ENCODE measurements at regions not wholly inside any gene's neighbourhood (a gene's known extent, or its start where the extent isn't known, plus 50 kb on each side); places are given as distances from the start of the nearest gene placed in this dataset.

DNA sequence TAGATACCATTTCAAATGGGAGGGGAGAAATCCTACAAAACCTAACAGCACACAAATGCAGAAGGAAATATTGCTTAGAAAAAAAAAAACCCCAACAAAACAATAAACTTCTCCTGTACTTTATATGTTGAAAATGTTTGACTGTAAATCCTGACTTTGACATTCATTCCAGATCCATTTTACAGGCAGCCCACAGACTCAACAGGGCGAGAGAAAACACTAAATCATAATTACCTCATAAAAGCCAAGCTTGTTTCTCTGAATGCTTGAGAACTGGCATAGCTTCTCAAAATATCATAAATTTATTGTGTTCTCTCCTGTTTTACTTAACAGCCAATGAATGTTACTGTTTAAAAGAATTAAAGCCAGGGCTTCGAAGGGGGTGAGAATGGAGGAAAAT is 273.2 kb downstream of the CD83 start:
- DNase-seq (ENCODE audit: low spot score in 2 of 2, unreplicated experiment in 2 of 2) = no peak
- Mint-ChIP-seq H3K9me3 (no peaks in the 10 kb centered on the region), H3K4me1 (peaks cover 18% of the 10 kb centered on the region), H3K4me3 (no peak overlapping the region), H3K27ac (no peak overlapping the region), H3K27me3 (ENCODE audit: low read depth) (peaks cover 28% of the 10 kb centered on the region), H3K36me3 (no peaks in the 10 kb centered on the region)
- TF ChIP-seq, protein P1, sequence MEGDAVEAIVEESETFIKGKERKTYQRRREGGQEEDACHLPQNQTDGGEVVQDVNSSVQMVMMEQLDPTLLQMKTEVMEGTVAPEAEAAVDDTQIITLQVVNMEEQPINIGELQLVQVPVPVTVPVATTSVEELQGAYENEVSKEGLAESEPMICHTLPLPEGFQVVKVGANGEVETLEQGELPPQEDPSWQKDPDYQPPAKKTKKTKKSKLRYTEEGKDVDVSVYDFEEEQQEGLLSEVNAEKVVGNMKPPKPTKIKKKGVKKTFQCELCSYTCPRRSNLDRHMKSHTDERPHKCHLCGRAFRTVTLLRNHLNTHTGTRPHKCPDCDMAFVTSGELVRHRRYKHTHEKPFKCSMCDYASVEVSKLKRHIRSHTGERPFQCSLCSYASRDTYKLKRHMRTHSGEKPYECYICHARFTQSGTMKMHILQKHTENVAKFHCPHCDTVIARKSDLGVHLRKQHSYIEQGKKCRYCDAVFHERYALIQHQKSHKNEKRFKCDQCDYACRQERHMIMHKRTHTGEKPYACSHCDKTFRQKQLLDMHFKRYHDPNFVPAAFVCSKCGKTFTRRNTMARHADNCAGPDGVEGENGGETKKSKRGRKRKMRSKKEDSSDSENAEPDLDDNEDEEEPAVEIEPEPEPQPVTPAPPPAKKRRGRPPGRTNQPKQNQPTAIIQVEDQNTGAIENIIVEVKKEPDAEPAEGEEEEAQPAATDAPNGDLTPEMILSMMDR (IDR thresholded peaks at IDR 0.05; ENCODE audit: unreplicated experiment) = no peak

DNA sequence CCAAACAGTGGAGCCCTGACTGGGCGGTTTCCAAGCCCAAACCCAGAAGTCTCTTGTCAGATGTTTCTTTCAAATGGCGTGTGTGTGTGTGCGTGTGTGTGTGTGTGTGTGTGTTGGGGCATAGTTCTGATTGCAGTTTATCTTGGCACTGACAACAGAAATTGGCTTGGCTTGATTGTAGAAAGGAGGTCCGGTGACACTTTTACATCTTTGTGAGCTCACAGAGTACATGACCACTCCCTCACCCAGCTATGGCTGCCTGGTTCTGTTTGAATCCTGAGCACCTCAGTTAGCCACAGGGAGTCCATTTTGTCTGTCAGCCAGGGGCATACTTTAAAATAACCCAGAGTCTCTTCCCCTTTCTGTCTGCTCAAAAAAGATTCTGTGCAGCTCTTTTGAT is 276.3 kb downstream of the CD83 start:
- Mint-ChIP-seq H3K36me3 (no peaks in the 10 kb centered on the region), H3K4me3 (no peak overlapping the region), H3K27me3 (ENCODE audit: low read depth) (peaks cover 36% of the 10 kb centered on the region)

DNA sequence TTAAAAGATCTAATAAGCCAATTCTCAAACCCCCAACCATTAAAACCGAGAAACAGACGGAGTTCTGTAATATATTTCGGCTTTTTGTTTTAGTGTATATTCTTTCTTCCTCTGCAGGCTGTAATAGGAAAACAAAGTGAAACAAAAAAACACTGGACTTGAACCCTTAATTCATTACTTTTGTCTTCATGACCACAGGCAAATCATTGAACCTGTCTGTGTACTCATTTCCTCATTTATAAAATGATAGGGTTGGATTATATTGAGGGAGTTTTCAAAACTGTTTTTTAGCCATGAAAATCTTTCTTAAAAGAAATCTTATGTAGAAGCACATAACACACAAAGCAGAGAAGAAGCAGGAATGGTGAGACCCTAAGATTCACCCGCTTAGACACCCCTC is 278.8 kb downstream of the CD83 start:
- Mint-ChIP-seq H3K27me3 (ENCODE audit: low read depth) (peaks cover 40% of the 10 kb centered on the region), H3K4me3 (no peak overlapping the region), H3K27ac (no peak overlapping the region), H3K9me3 (no peaks in the 10 kb centered on the region), H3K4me1 (no peaks in the 10 kb centered on the region), H3K36me3 (no peaks in the 10 kb centered on the region)
- TF ChIP-seq, protein P1 (IDR thresholded peaks at IDR 0.05; ENCODE audit: unreplicated experiment) = no peak
- no peak for DNase-seq (ENCODE audit: low spot score in 2 of 2, unreplicated experiment in 2 of 2)

More for the DNA sequence above, 276.3 kb downstream of the CD83 start:
- H3K4me1 Mint-ChIP-seq = peaks cover 18% of the 10 kb centered on the region
- no peak overlapping the region for H3K27ac Mint-ChIP-seq
- no peaks in the 10 kb centered on the region for H3K9me3 Mint-ChIP-seq
- no peak for DNase-seq (ENCODE audit: low spot score in 2 of 2, unreplicated experiment in 2 of 2)
- TF ChIP-seq, protein P1 (IDR thresholded peaks at IDR 0.05; ENCODE audit: unreplicated experiment) = no peak

DNA sequence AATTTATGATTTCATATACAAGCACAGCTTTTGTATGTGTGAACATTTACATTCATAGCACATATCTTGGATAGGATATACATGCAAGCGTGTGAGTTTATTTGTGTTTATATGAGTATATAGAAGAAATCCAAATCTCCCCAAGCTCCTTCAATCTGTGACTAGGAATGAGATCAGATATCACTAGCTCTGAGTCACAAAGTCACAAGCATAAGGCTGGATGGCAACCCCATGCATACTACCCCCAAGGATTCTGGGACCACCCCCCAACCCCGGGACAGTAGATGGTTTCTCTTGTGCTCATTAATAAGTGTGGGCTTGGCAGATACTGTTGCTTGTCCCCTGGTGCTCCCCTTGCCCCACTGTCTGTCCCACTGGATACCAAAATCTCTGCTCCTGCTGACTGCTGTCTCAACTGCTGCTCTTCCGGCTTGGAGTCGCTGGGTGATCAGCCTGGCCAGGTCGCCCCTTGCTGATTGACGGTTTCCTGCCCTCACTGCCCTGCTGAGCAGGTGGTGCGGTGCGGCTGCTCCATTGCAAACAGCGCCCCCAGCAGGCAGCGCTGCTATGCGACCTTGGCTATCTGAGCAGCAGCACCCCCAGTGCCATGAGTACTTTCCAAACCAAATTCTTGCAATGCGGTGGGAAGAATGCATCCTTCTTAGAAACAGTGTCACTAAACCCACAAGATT is 279.4 kb downstream of the CD83 start:
- H3K4me1 Mint-ChIP-seq = no peaks in the 10 kb centered on the region
- DNase-seq (ENCODE audit: low spot score in 2 of 2, unreplicated experiment in 2 of 2) = no peak
- no peaks in the 10 kb centered on the region for H3K36me3 Mint-ChIP-seq
- H3K27ac Mint-ChIP-seq = no peak overlapping the region
- H3K9me3 Mint-ChIP-seq = no peaks in the 10 kb centered on the region
- no peak overlapping the region for H3K4me3 Mint-ChIP-seq
- peaks cover 40% of the 10 kb centered on the region for H3K27me3 Mint-ChIP-seq (ENCODE audit: low read depth)
- TF ChIP-seq, protein P1 (IDR thresholded peaks at IDR 0.05; ENCODE audit: unreplicated experiment) = no peak

DNA sequence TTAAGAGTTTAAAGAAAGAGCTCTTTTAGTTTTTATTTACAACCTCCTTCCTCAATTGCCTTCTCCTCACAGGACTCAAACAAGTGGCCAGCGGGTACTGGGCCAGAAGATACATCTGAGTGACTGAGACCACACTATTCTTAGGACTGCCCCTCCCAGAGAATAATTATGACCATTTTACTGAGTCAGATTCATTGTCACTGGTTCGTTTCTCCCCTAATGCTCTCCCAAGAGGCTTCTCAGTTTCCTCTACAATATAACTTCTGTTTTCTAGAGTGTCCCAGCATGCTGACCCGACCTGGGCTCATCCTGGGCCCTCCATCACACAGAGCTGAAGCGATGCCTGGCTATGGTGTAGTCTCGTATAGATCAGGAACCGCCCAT is 279.9 kb downstream of the CD83 start:
- DNase-seq (ENCODE audit: low spot score in 2 of 2, unreplicated experiment in 2 of 2) = no peak
- no peaks in the 10 kb centered on the region for H3K9me3 Mint-ChIP-seq
- H3K36me3 Mint-ChIP-seq = no peaks in the 10 kb centered on the region
- peaks cover 40% of the 10 kb centered on the region for H3K27me3 Mint-ChIP-seq (ENCODE audit: low read depth)
- H3K27ac Mint-ChIP-seq = no peak overlapping the region
- TF ChIP-seq, protein P1 (IDR thresholded peaks at IDR 0.05; ENCODE audit: unreplicated experiment) = no peak
- no peak overlapping the region for H3K4me3 Mint-ChIP-seq
- H3K4me1 Mint-ChIP-seq = no peaks in the 10 kb centered on the region

DNA sequence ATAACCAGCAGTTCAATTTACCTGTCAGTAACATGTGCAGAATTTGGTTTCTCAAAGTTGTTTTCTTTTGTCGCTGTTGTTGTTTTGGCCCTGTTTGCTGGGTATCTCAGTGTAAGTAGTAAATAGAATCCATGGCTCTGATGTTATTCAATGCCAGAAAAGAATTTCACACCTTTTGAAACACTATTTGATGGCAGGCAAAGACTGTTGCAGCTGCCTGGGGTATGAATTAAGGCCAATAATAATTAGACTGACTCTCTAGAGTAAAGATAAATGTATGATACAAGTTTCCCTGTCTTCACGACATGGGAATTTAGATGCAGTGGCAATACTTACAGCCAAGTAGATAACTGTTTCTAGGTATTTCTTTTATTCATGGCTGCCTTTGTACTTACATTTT is 281.4 kb downstream of the CD83 start:
- TF ChIP-seq, protein P1 (IDR thresholded peaks at IDR 0.05; ENCODE audit: unreplicated experiment) = no peak
- H3K4me3 Mint-ChIP-seq = no peak overlapping the region
- peaks cover 30% of the 10 kb centered on the region for H3K27me3 Mint-ChIP-seq (ENCODE audit: low read depth)
- H3K4me1 Mint-ChIP-seq = no peaks in the 10 kb centered on the region
- no peaks in the 10 kb centered on the region for H3K9me3 Mint-ChIP-seq
- no peak overlapping the region for H3K27ac Mint-ChIP-seq
- no peaks in the 10 kb centered on the region for H3K36me3 Mint-ChIP-seq
- no peak for DNase-seq (ENCODE audit: low spot score in 2 of 2, unreplicated experiment in 2 of 2)
